ENCODE measurements at regions not wholly inside any gene's neighbourhood (a gene's known extent, or its start where the extent isn't known, plus 50 kb on each side); places are given as distances from the start of the nearest gene placed in this dataset.

- DNase-seq: no peak
These were observed 594.6 kb downstream of the ADCYAP1 start for GRCh38 chr18:1499265-1499664.

GRCh38 chr18:1503847-1504246 lies 599.2 kb downstream of the ADCYAP1 start:
- no peaks in the 10 kb centered on the region for H4K20me1 ChIP-seq (ENCODE audit: insufficient read depth, low read length)
- no peak overlapping the region for H3K4me3 ChIP-seq (ENCODE audit: low read depth in 1 of 2, low read length in 2 of 2)
- H3K27ac ChIP-seq (ENCODE audit: low read length): no peak overlapping the region
- DNase-seq: no peak
- H2AFZ ChIP-seq (ENCODE audit: low read depth, low read length): no peak overlapping the region
- no peak overlapping the region for H3K4me2 ChIP-seq (ENCODE audit: insufficient read depth, low read length)
- TF ChIP-seq CTCF (IDR thresholded peaks at IDR 0.05; ENCODE audit: borderline replicate concordance, extremely low read depth, low read length, poor library complexity, severe bottlenecking) (no peak), EZH2 (IDR thresholded peaks at IDR 0.05; ENCODE audit: borderline replicate concordance, low read depth, low read length, severe bottlenecking) (no peak)
- H3K4me1 ChIP-seq (ENCODE audit: insufficient read depth, low read length): no peaks in the 10 kb centered on the region
- H3K36me3 ChIP-seq (ENCODE audit: insufficient read depth, low read length): no peaks in the 10 kb centered on the region
- no peaks in the 10 kb centered on the region for H3K27me3 ChIP-seq (ENCODE audit: insufficient read depth, low read length, poor library complexity)
- H3K79me2 ChIP-seq (ENCODE audit: insufficient read depth, low read length): no peaks in the 10 kb centered on the region
- H3K9me3 ChIP-seq (ENCODE audit: insufficient read depth, low read length, severe bottlenecking): no peaks in the 10 kb centered on the region
- ATAC-seq (ENCODE audit: insufficient read depth, low read depth): no peak
- no peak overlapping the region for H3K9ac ChIP-seq (ENCODE audit: low read depth, low read length)

More at GRCh38 chr18:1499265-1499664, 594.6 kb downstream of the ADCYAP1 start:
- no peak overlapping the region for H3K4me2 ChIP-seq (ENCODE audit: insufficient read depth, low read length)
- H3K9me3 ChIP-seq (ENCODE audit: insufficient read depth, low read length, severe bottlenecking): no peaks in the 10 kb centered on the region
- H2AFZ ChIP-seq (ENCODE audit: low read depth, low read length): no peak overlapping the region
- H3K4me3 ChIP-seq (ENCODE audit: low read depth in 1 of 2, low read length in 2 of 2): no peak overlapping the region
- no peaks in the 10 kb centered on the region for H3K79me2 ChIP-seq (ENCODE audit: insufficient read depth, low read length)
- no peaks in the 10 kb centered on the region for H4K20me1 ChIP-seq (ENCODE audit: insufficient read depth, low read length)
- no peak overlapping the region for H3K9ac ChIP-seq (ENCODE audit: low read depth, low read length)
- no peak overlapping the region for H3K27ac ChIP-seq (ENCODE audit: low read length)
- no peaks in the 10 kb centered on the region for H3K4me1 ChIP-seq (ENCODE audit: insufficient read depth, low read length)
- no peaks in the 10 kb centered on the region for H3K36me3 ChIP-seq (ENCODE audit: insufficient read depth, low read length)
- TF ChIP-seq EZH2 (IDR thresholded peaks at IDR 0.05; ENCODE audit: borderline replicate concordance, low read depth, low read length, severe bottlenecking) (no peak), CTCF (IDR thresholded peaks at IDR 0.05; ENCODE audit: borderline replicate concordance, extremely low read depth, low read length, poor library complexity, severe bottlenecking) (peak; percentile 19)
- ATAC-seq (ENCODE audit: insufficient read depth, low read depth): no peak
- no peaks in the 10 kb centered on the region for H3K27me3 ChIP-seq (ENCODE audit: insufficient read depth, low read length, poor library complexity)

- TF ChIP-seq CTCF (IDR thresholded peaks at IDR 0.05; ENCODE audit: borderline replicate concordance, extremely low read depth, low read length, poor library complexity, severe bottlenecking) (no peak), EZH2 (IDR thresholded peaks at IDR 0.05; ENCODE audit: borderline replicate concordance, low read depth, low read length, severe bottlenecking) (no peak)
These were observed 601.2 kb downstream of the ADCYAP1 start for GRCh38 chr18:1505856-1506255.

More at GRCh38 chr18:1505856-1506255, 601.2 kb downstream of the ADCYAP1 start:
- no peak for ATAC-seq (ENCODE audit: insufficient read depth, low read depth)
- Histone ChIP-seq H4K20me1 (ENCODE audit: insufficient read depth, low read length) (no peaks in the 10 kb centered on the region), H2AFZ (ENCODE audit: low read depth, low read length) (no peak overlapping the region), H3K9me3 (ENCODE audit: insufficient read depth, low read length, severe bottlenecking) (no peaks in the 10 kb centered on the region), H3K27ac (ENCODE audit: low read length) (no peak overlapping the region), H3K79me2 (ENCODE audit: insufficient read depth, low read length) (no peaks in the 10 kb centered on the region), H3K27me3 (ENCODE audit: insufficient read depth, low read length, poor library complexity) (peaks cover 5% of the 10 kb centered on the region), H3K36me3 (ENCODE audit: insufficient read depth, low read length) (no peaks in the 10 kb centered on the region), H3K4me1 (ENCODE audit: insufficient read depth, low read length) (no peaks in the 10 kb centered on the region), H3K9ac (ENCODE audit: low read depth, low read length) (no peak overlapping the region), H3K4me3 (ENCODE audit: low read depth in 1 of 2, low read length in 2 of 2) (no peak overlapping the region), H3K4me2 (ENCODE audit: insufficient read depth, low read length) (no peak overlapping the region)
- no peak for DNase-seq

Data from DND-41 (cell line).